ENCODE measurements at regions not wholly inside any gene's neighbourhood (a gene's known extent, or its start where the extent isn't known, plus 50 kb on each side); places are given as distances from the start of the nearest gene placed in this dataset.

DNA sequence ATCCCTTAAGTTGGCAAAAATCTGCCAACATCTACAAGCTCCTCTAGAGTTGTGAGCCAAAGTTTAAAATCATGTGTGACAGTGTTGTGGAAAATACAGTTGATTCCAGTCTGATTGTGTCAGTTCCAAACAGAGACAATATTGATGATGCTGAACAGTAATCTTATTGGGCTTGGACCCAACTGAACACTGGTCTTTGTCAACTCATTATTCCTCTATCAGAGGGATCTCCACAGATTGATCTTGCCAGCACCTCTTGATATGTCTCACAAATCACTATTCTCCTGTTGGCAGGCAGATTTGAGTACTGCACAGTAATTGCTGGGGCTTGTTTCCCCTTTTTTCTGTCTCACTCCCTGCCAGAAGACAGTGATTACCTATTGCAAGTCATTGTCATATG, 326.6 kb upstream of the DPH6 start:
- no peaks in the 10 kb centered on the region for H4K20me1 ChIP-seq (ENCODE audit: insufficient read depth)
- H3K27me3 ChIP-seq (ENCODE audit: insufficient read depth, low read depth, low read length), result no peaks in the 10 kb centered on the region
- H3K4me3 ChIP-seq (ENCODE audit: low read length), result no peak overlapping the region
- H3K9ac ChIP-seq (ENCODE audit: low read length), result no peak overlapping the region
- TF ChIP-seq POLR2AphosphoS5 (IDR thresholded peaks at IDR 0.05) (no peak), SMC3 (conservative IDR thresholded peaks at IDR 0.05; ENCODE audit: poor library complexity) (no peak), TAF1 (IDR thresholded peaks at IDR 0.05; ENCODE audit: low read depth) (no peak), EP300 (conservative IDR thresholded peaks at IDR 0.05; ENCODE audit: poor library complexity, severe bottlenecking) (no peak), RAD21 (conservative IDR thresholded peaks at IDR 0.05) (no peak), MXI1 (conservative IDR thresholded peaks at IDR 0.05; ENCODE audit: poor library complexity, severe bottlenecking) (no peak), EZH2 (IDR thresholded peaks at IDR 0.05; ENCODE audit: borderline replicate concordance, insufficient read depth, low read length, poor library complexity, severe bottlenecking) (no peak)
- TF ChIP-seq, protein P1, sequence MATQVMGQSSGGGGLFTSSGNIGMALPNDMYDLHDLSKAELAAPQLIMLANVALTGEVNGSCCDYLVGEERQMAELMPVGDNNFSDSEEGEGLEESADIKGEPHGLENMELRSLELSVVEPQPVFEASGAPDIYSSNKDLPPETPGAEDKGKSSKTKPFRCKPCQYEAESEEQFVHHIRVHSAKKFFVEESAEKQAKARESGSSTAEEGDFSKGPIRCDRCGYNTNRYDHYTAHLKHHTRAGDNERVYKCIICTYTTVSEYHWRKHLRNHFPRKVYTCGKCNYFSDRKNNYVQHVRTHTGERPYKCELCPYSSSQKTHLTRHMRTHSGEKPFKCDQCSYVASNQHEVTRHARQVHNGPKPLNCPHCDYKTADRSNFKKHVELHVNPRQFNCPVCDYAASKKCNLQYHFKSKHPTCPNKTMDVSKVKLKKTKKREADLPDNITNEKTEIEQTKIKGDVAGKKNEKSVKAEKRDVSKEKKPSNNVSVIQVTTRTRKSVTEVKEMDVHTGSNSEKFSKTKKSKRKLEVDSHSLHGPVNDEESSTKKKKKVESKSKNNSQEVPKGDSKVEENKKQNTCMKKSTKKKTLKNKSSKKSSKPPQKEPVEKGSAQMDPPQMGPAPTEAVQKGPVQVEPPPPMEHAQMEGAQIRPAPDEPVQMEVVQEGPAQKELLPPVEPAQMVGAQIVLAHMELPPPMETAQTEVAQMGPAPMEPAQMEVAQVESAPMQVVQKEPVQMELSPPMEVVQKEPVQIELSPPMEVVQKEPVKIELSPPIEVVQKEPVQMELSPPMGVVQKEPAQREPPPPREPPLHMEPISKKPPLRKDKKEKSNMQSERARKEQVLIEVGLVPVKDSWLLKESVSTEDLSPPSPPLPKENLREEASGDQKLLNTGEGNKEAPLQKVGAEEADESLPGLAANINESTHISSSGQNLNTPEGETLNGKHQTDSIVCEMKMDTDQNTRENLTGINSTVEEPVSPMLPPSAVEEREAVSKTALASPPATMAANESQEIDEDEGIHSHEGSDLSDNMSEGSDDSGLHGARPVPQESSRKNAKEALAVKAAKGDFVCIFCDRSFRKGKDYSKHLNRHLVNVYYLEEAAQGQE (IDR thresholded peaks at IDR 0.05; ENCODE audit: borderline replicate concordance), result no peak
- TF ChIP-seq, protein P2, sequence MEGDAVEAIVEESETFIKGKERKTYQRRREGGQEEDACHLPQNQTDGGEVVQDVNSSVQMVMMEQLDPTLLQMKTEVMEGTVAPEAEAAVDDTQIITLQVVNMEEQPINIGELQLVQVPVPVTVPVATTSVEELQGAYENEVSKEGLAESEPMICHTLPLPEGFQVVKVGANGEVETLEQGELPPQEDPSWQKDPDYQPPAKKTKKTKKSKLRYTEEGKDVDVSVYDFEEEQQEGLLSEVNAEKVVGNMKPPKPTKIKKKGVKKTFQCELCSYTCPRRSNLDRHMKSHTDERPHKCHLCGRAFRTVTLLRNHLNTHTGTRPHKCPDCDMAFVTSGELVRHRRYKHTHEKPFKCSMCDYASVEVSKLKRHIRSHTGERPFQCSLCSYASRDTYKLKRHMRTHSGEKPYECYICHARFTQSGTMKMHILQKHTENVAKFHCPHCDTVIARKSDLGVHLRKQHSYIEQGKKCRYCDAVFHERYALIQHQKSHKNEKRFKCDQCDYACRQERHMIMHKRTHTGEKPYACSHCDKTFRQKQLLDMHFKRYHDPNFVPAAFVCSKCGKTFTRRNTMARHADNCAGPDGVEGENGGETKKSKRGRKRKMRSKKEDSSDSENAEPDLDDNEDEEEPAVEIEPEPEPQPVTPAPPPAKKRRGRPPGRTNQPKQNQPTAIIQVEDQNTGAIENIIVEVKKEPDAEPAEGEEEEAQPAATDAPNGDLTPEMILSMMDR (IDR thresholded peaks at IDR 0.05; ENCODE audit: poor library complexity, severe bottlenecking), result no peak
- H3K27ac ChIP-seq (ENCODE audit: low read length), result no peak overlapping the region
- no peaks in the 10 kb centered on the region for H3K9me3 ChIP-seq (ENCODE audit: low read length)
- H3F3A ChIP-seq (ENCODE audit: insufficient read depth, low read length, poor library complexity, severe bottlenecking), result no peaks in the 10 kb centered on the region
- H3K79me2 ChIP-seq (replicated peaks; ENCODE audit: insufficient read depth, low read length), result no peaks in the 10 kb centered on the region
- H3K36me3 ChIP-seq (ENCODE audit: insufficient read depth, low read length), result no peaks in the 10 kb centered on the region
- no peak overlapping the region for H3K4me2 ChIP-seq (ENCODE audit: low read length)
- H2AFZ ChIP-seq (ENCODE audit: low read depth, low read length), result no peak overlapping the region
- H3K9me2 ChIP-seq (ENCODE audit: insufficient read depth, low read length), result no peaks in the 10 kb centered on the region

DNA sequence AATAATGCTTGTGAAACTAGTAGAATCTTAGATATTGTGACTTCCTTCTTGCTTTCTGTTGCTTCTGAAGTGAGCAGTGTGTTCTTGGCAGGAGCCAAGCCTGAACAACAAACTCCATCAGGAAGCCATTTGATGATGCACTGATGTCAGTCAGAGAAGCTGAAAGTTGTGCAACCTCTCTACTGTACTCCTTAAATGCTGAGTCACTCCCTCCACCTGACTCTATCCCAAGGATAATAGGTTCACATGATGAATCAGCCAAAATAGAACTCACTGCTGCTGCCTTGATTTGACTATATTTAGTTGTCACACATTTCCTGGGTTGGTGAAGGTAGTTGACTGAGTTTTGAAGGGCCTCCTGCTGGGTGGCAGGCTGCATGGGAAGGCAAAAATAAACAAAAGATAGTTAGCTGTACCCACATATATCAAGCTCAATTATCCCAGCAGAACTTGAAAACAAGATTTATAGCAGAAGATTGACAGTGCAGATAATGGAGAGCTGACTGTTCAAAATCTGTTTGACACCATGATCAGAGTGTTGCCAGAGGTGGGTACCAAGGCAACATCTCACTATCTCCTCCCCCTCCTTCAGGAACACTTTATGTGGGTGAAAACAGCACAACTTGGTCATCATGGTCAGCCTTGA, 328.4 kb upstream of the DPH6 start:
- H3K36me3 ChIP-seq (ENCODE audit: insufficient read depth, low read length), result no peaks in the 10 kb centered on the region
- H3K4me2 ChIP-seq (ENCODE audit: low read length), result no peak overlapping the region
- H4K20me1 ChIP-seq (ENCODE audit: insufficient read depth), result no peaks in the 10 kb centered on the region
- no peak overlapping the region for H3K9ac ChIP-seq (ENCODE audit: low read length)
- H2AFZ ChIP-seq (ENCODE audit: low read depth, low read length), result no peak overlapping the region
- no peak overlapping the region for H3K4me3 ChIP-seq (ENCODE audit: low read length)
- H3F3A ChIP-seq (ENCODE audit: insufficient read depth, low read length, poor library complexity, severe bottlenecking), result no peaks in the 10 kb centered on the region
- TF ChIP-seq POLR2AphosphoS5 (IDR thresholded peaks at IDR 0.05) (no peak), RAD21 (conservative IDR thresholded peaks at IDR 0.05) (no peak), TAF1 (IDR thresholded peaks at IDR 0.05; ENCODE audit: low read depth) (no peak)
- TF ChIP-seq, protein P1 (IDR thresholded peaks at IDR 0.05; ENCODE audit: borderline replicate concordance), result no peak
- H3K9me2 ChIP-seq (ENCODE audit: insufficient read depth, low read length), result no peaks in the 10 kb centered on the region
- H3K9me3 ChIP-seq (ENCODE audit: low read length), result no peaks in the 10 kb centered on the region
- H3K27me3 ChIP-seq (ENCODE audit: insufficient read depth, low read depth, low read length), result no peaks in the 10 kb centered on the region
- no peaks in the 10 kb centered on the region for H3K79me2 ChIP-seq (replicated peaks; ENCODE audit: insufficient read depth, low read length)
- H3K27ac ChIP-seq (ENCODE audit: low read length), result no peak overlapping the region

Data from neural cell (in vitro differentiated cells).